MM.1S (cell line): ENCODE measurements at regions not wholly inside any gene's neighbourhood (a gene's known extent, or its start where the extent isn't known, plus 50 kb on each side); places are given as distances from the start of the nearest gene placed in this dataset.

Source experiments
- DNase-seq: peaks from one replicate; pipeline ENCODE4 v3.0.0-alpha.2; 2015
- H2AFZ ChIP-seq: fragments of 300-600 bp; sonication (generic); 2 replicates; pipeline ENCODE4 v1.6.0; 2016; ENCODE audit warnings: antibody characterized with exemption, low read length
- H3F3A ChIP-seq: fragments of 300-600 bp; sonication (generic); 2 replicates; pipeline ENCODE4 v1.6.1; 2016; ENCODE audit warnings: mild to moderate bottlenecking, antibody characterized with exemption, low read length, moderate library complexity, mixed read lengths; ENCODE audit not compliant: insufficient read depth
- H3K27ac ChIP-seq: fragments of 300-600 bp; sonication (generic); 2 replicates; pipeline ENCODE4 v1.5.1; 2016; ENCODE audit warnings: mild to moderate bottlenecking, low read length
- H3K27me3 ChIP-seq: fragments of 300-600 bp; sonication (generic); replicated peaks from 2 replicates; pipeline ENCODE4 v1.6.0; 2016; ENCODE audit warnings: low read length; ENCODE audit not compliant: insufficient read depth
- H3K36me3 ChIP-seq: fragments of 300-600 bp; sonication (generic); replicated peaks from 2 replicates; pipeline ENCODE4 v1.6.1; 2016; ENCODE audit warnings: mild to moderate bottlenecking, low read length, mixed read lengths; ENCODE audit not compliant: insufficient read depth
- H3K4me1 ChIP-seq: fragments of 300-600 bp; sonication (generic); 2 replicates; pipeline ENCODE4 v1.6.1; 2016; ENCODE audit warnings: low read length, mixed read lengths
- H3K4me2 ChIP-seq: fragments of 300-600 bp; sonication (generic); 2 replicates; pipeline ENCODE4 v1.6.0; 2016; ENCODE audit warnings: low read depth, low read length
- H3K4me3 ChIP-seq: fragments of 300-600 bp; sonication (generic); 2 replicates; pipeline ENCODE4 v1.5.1; 2016; ENCODE audit warnings: low read length, mixed read lengths
- H3K79me2 ChIP-seq: fragments of 300-600 bp; sonication (generic); 2 replicates; pipeline ENCODE4 v1.6.1; 2016; ENCODE audit warnings: mixed run types, low read length, mixed read lengths
- H3K9ac ChIP-seq: fragments of 300-600 bp; sonication (generic); 2 replicates; pipeline ENCODE4 v1.6.1; 2016; ENCODE audit warnings: low read length, mixed read lengths
- H3K9me2 ChIP-seq: fragments of 300-600 bp; sonication (generic); replicated peaks from 2 replicates; pipeline ENCODE4 v1.6.1; 2016; ENCODE audit warnings: mild to moderate bottlenecking, low read length, mixed read lengths; ENCODE audit not compliant: insufficient read depth
- H3K9me3 ChIP-seq: fragments of 300-600 bp; sonication (generic); replicated peaks from 2 replicates; pipeline ENCODE4 v1.6.1; 2016; ENCODE audit warnings: mild to moderate bottlenecking, low read length, mixed read lengths; ENCODE audit not compliant: insufficient read depth
- H4K20me1 ChIP-seq: fragments of 300-600 bp; sonication (generic); 2 replicates; pipeline ENCODE4 v1.6.1; 2016; ENCODE audit warnings: mild to moderate bottlenecking, low read length, moderate library complexity, mixed read lengths; ENCODE audit not compliant: insufficient read depth
- CTCF ChIP-seq: fragments of 300-600 bp; sonication (generic); IDR thresholded peaks from 2 replicates; pipeline ENCODE4 v1.5.1; 2016; ENCODE audit warnings: antibody characterized with exemption, low read length, mixed read lengths
- EZH2 ChIP-seq: fragments of 300-600 bp; sonication (generic); optimal IDR thresholded peaks from 2 replicates; pipeline ENCODE3; 2017; ENCODE audit warnings: low read depth, mild to moderate bottlenecking, antibody characterized with exemption, low read length, mixed read lengths
- EZH2phosphoT487 ChIP-seq: fragments of 300-600 bp; sonication (generic); IDR thresholded peaks from 2 replicates; pipeline ENCODE4 v1.6.1; 2018; ENCODE audit warnings: antibody characterized with exemption, low read length

- no peaks in the 10 kb centered on the region for H3K79me2 ChIP-seq
- H3K4me2 ChIP-seq, result no peak overlapping the region
- no peaks in the 10 kb centered on the region for H3F3A ChIP-seq
- no peaks in the 10 kb centered on the region for H3K9me2 ChIP-seq
- TF ChIP-seq EZH2phosphoT487 (no peak), CTCF (no peak), EZH2 (no peak)
- H3K27me3 ChIP-seq, result no peaks in the 10 kb centered on the region
- no peaks in the 10 kb centered on the region for H4K20me1 ChIP-seq
- no peaks in the 10 kb centered on the region for H3K4me1 ChIP-seq
- H2AFZ ChIP-seq, result no peak overlapping the region
- no peak overlapping the region for H3K27ac ChIP-seq
- no peaks in the 10 kb centered on the region for H3K9me3 ChIP-seq
- DNase-seq, result no peak
- no peaks in the 10 kb centered on the region for H3K36me3 ChIP-seq
- H3K9ac ChIP-seq, result no peak overlapping the region
- no peak overlapping the region for H3K4me3 ChIP-seq
Observed at GRCh38 chr6:95204178-95204577, 373.2 kb upstream of the MANEA start.

- no peaks in the 10 kb centered on the region for H3K36me3 ChIP-seq
- no peak for TF ChIP-seq EZH2
- H3K9me3 ChIP-seq, result no peaks in the 10 kb centered on the region
- H3K9me2 ChIP-seq, result no peaks in the 10 kb centered on the region
- no peaks in the 10 kb centered on the region for H3F3A ChIP-seq
- H4K20me1 ChIP-seq, result no peaks in the 10 kb centered on the region
- no peaks in the 10 kb centered on the region for H3K79me2 ChIP-seq
- H2AFZ ChIP-seq, result no peak overlapping the region
- H3K27ac ChIP-seq, result no peak overlapping the region
- H3K4me1 ChIP-seq, result no peaks in the 10 kb centered on the region
- no peak overlapping the region for H3K4me3 ChIP-seq
- DNase-seq, result no peak
- no peak overlapping the region for H3K4me2 ChIP-seq
- H3K9ac ChIP-seq, result no peak overlapping the region
- no peaks in the 10 kb centered on the region for H3K27me3 ChIP-seq
Observed at GRCh38 chr6:95208621-95209020, 368.7 kb upstream of the MANEA start.

GRCh38 chr6:95209074-95209473 is 368.3 kb upstream of the MANEA start:
- TF ChIP-seq EZH2 (no peak), CTCF (no peak), EZH2phosphoT487 (no peak)
- H2AFZ ChIP-seq, result no peak overlapping the region
- H3K79me2 ChIP-seq, result no peaks in the 10 kb centered on the region
- H4K20me1 ChIP-seq, result no peaks in the 10 kb centered on the region
- no peak overlapping the region for H3K4me2 ChIP-seq
- no peaks in the 10 kb centered on the region for H3K27me3 ChIP-seq
- H3K9me3 ChIP-seq, result no peaks in the 10 kb centered on the region
- no peaks in the 10 kb centered on the region for H3K36me3 ChIP-seq
- no peak overlapping the region for H3K9ac ChIP-seq
- no peak overlapping the region for H3K27ac ChIP-seq
- no peak overlapping the region for H3K4me3 ChIP-seq
- DNase-seq, result no peak
- H3K9me2 ChIP-seq, result no peaks in the 10 kb centered on the region
- H3F3A ChIP-seq, result no peaks in the 10 kb centered on the region
- no peaks in the 10 kb centered on the region for H3K4me1 ChIP-seq

GRCh38 chr6:95216555-95216954 is 360.8 kb upstream of the MANEA start:
- H3K4me1 ChIP-seq, result no peaks in the 10 kb centered on the region
- no peak overlapping the region for H3K9ac ChIP-seq
- no peak overlapping the region for H3K4me3 ChIP-seq
- H3K9me3 ChIP-seq, result no peaks in the 10 kb centered on the region
- H3K4me2 ChIP-seq, result no peak overlapping the region
- no peaks in the 10 kb centered on the region for H4K20me1 ChIP-seq
- no peak overlapping the region for H2AFZ ChIP-seq
- H3K36me3 ChIP-seq, result no peaks in the 10 kb centered on the region
- H3K27me3 ChIP-seq, result no peaks in the 10 kb centered on the region
- no peak for DNase-seq
- H3K27ac ChIP-seq, result no peak overlapping the region
- no peaks in the 10 kb centered on the region for H3K79me2 ChIP-seq
- no peaks in the 10 kb centered on the region for H3F3A ChIP-seq
- no peak for TF ChIP-seq CTCF
- no peak for TF ChIP-seq EZH2
- TF ChIP-seq EZH2phosphoT487, result no peak
- H3K9me2 ChIP-seq, result no peaks in the 10 kb centered on the region
